ENCODE measurements at regions not wholly inside any gene's neighbourhood (a gene's known extent, or its start where the extent isn't known, plus 50 kb on each side); places are given as distances from the start of the nearest gene placed in this dataset.

- DNase-seq = no peak
- H3K4me3 ChIP-seq (ENCODE audit: low read length) = no peak overlapping the region
- H3K27me3 ChIP-seq (ENCODE audit: control insufficient read depth, insufficient read depth, low read length) = no peaks in the 10 kb centered on the region
- no peak overlapping the region for H3K27ac ChIP-seq (ENCODE audit: low read length)
- WGBS (ENCODE audit: insufficient coverage, low lambda C conversion rate) = no CpG with 5 or more reads among the region's 3 CpGs
- H3K36me3 ChIP-seq (ENCODE audit: control insufficient read depth, insufficient read depth, low read length) = no peaks in the 10 kb centered on the region
- no peaks in the 10 kb centered on the region for H3K4me1 ChIP-seq (ENCODE audit: control insufficient read depth, insufficient read depth, low read length)
- H3K9me3 ChIP-seq (ENCODE audit: control insufficient read depth, low read depth, low read length) = no peaks in the 10 kb centered on the region
These were observed 480.5 kb upstream of the ARRDC4 start for GRCh38 chr15:97479957-97480356.

- no CpG with 5 or more reads among the region's 3 CpGs for WGBS (ENCODE audit: insufficient coverage, low lambda C conversion rate)
- Histone ChIP-seq H3K36me3 (ENCODE audit: control insufficient read depth, insufficient read depth, low read length) (no peaks in the 10 kb centered on the region), H3K4me1 (ENCODE audit: control insufficient read depth, insufficient read depth, low read length) (no peaks in the 10 kb centered on the region), H3K27ac (ENCODE audit: low read length) (no peak overlapping the region), H3K4me3 (ENCODE audit: low read length) (no peak overlapping the region), H3K27me3 (ENCODE audit: control insufficient read depth, insufficient read depth, low read length) (no peaks in the 10 kb centered on the region), H3K9me3 (ENCODE audit: control insufficient read depth, low read depth, low read length) (no peaks in the 10 kb centered on the region)
- DNase-seq = no peak
These were observed 478.0 kb upstream of the ARRDC4 start for GRCh38 chr15:97482521-97482920.

GRCh38 chr15:97483232-97483631 lies 477.3 kb upstream of the ARRDC4 start:
- H3K36me3 ChIP-seq (ENCODE audit: control insufficient read depth, insufficient read depth, low read length) = no peaks in the 10 kb centered on the region
- no peak overlapping the region for H3K27ac ChIP-seq (ENCODE audit: low read length)
- no peaks in the 10 kb centered on the region for H3K9me3 ChIP-seq (ENCODE audit: control insufficient read depth, low read depth, low read length)
- DNase-seq = no peak
- H3K4me1 ChIP-seq (ENCODE audit: control insufficient read depth, insufficient read depth, low read length) = no peaks in the 10 kb centered on the region
- H3K4me3 ChIP-seq (ENCODE audit: low read length) = no peak overlapping the region
- no peaks in the 10 kb centered on the region for H3K27me3 ChIP-seq (ENCODE audit: control insufficient read depth, insufficient read depth, low read length)
- 98% methylated on average over 15 of the region's 21 CpGs for WGBS (ENCODE audit: insufficient coverage, low lambda C conversion rate)

GRCh38 chr15:97490429-97490828 lies 470.1 kb upstream of the ARRDC4 start:
- peak in 1 of 2 donors; percentile 20 for DNase-seq
- Histone ChIP-seq H3K27ac (ENCODE audit: low read length) (no peak overlapping the region), H3K27me3 (ENCODE audit: control insufficient read depth, insufficient read depth, low read length) (no peaks in the 10 kb centered on the region), H3K4me1 (ENCODE audit: control insufficient read depth, insufficient read depth, low read length) (no peaks in the 10 kb centered on the region), H3K36me3 (ENCODE audit: control insufficient read depth, insufficient read depth, low read length) (no peaks in the 10 kb centered on the region), H3K9me3 (ENCODE audit: control insufficient read depth, low read depth, low read length) (no peaks in the 10 kb centered on the region), H3K4me3 (ENCODE audit: low read length) (no peak overlapping the region)
- no CpG with 5 or more reads among the region's 4 CpGs for WGBS (ENCODE audit: insufficient coverage, low lambda C conversion rate)

- Histone ChIP-seq H3K9me3 (ENCODE audit: control insufficient read depth, low read depth, low read length) (no peaks in the 10 kb centered on the region), H3K36me3 (ENCODE audit: control insufficient read depth, insufficient read depth, low read length) (no peaks in the 10 kb centered on the region), H3K4me1 (ENCODE audit: control insufficient read depth, insufficient read depth, low read length) (no peaks in the 10 kb centered on the region), H3K27me3 (ENCODE audit: control insufficient read depth, insufficient read depth, low read length) (no peaks in the 10 kb centered on the region), H3K27ac (ENCODE audit: low read length) (no peak overlapping the region), H3K4me3 (ENCODE audit: low read length) (no peak overlapping the region)
- DNase-seq = no peak
- no CpG with 5 or more reads among the region's 1 CpG for WGBS (ENCODE audit: insufficient coverage, low lambda C conversion rate)
These were observed 459.2 kb upstream of the ARRDC4 start for GRCh38 chr15:97501291-97501690.

GRCh38 chr15:97502038-97502437 lies 458.5 kb upstream of the ARRDC4 start:
- DNase-seq = no peak
- no peaks in the 10 kb centered on the region for H3K4me1 ChIP-seq (ENCODE audit: control insufficient read depth, insufficient read depth, low read length)
- no peak overlapping the region for H3K4me3 ChIP-seq (ENCODE audit: low read length)
- no peaks in the 10 kb centered on the region for H3K36me3 ChIP-seq (ENCODE audit: control insufficient read depth, insufficient read depth, low read length)
- H3K9me3 ChIP-seq (ENCODE audit: control insufficient read depth, low read depth, low read length) = no peaks in the 10 kb centered on the region
- WGBS (ENCODE audit: insufficient coverage, low lambda C conversion rate) = no CpG with 5 or more reads among the region's 2 CpGs
- no peak overlapping the region for H3K27ac ChIP-seq (ENCODE audit: low read length)
- no peaks in the 10 kb centered on the region for H3K27me3 ChIP-seq (ENCODE audit: control insufficient read depth, insufficient read depth, low read length)

GRCh38 chr15:97504031-97504792 lies 456.3 kb upstream of the ARRDC4 start:
- H3K27ac ChIP-seq (ENCODE audit: low read length) = no peak overlapping the region
- no peaks in the 10 kb centered on the region for H3K4me1 ChIP-seq (ENCODE audit: control insufficient read depth, insufficient read depth, low read length)
- WGBS (ENCODE audit: insufficient coverage, low lambda C conversion rate) = 50% methylated on average over 2 of the region's 6 CpGs
- no peaks in the 10 kb centered on the region for H3K27me3 ChIP-seq (ENCODE audit: control insufficient read depth, insufficient read depth, low read length)
- peak; percentile 11 to 48 for DNase-seq
- H3K4me3 ChIP-seq (ENCODE audit: low read length) = no peak overlapping the region
- H3K36me3 ChIP-seq (ENCODE audit: control insufficient read depth, insufficient read depth, low read length) = no peaks in the 10 kb centered on the region
- no peaks in the 10 kb centered on the region for H3K9me3 ChIP-seq (ENCODE audit: control insufficient read depth, low read depth, low read length)

GRCh38 chr15:97517737-97518136 lies 442.8 kb upstream of the ARRDC4 start:
- Histone ChIP-seq H3K27me3 (ENCODE audit: control insufficient read depth, insufficient read depth, low read length) (no peaks in the 10 kb centered on the region), H3K9me3 (ENCODE audit: control insufficient read depth, low read depth, low read length) (no peaks in the 10 kb centered on the region), H3K4me1 (ENCODE audit: control insufficient read depth, insufficient read depth, low read length) (no peaks in the 10 kb centered on the region), H3K4me3 (ENCODE audit: low read length) (no peak overlapping the region), H3K27ac (ENCODE audit: low read length) (no peak overlapping the region), H3K36me3 (ENCODE audit: control insufficient read depth, insufficient read depth, low read length) (no peaks in the 10 kb centered on the region)
- no CpG with 5 or more reads among the region's 2 CpGs for WGBS (ENCODE audit: insufficient coverage, low lambda C conversion rate)
- DNase-seq = no peak

GRCh38 chr15:97520689-97521088 lies 439.8 kb upstream of the ARRDC4 start:
- H3K4me3 ChIP-seq (ENCODE audit: low read length) = no peak overlapping the region
- H3K4me1 ChIP-seq (ENCODE audit: control insufficient read depth, insufficient read depth, low read length) = no peaks in the 10 kb centered on the region
- no peak overlapping the region for H3K27ac ChIP-seq (ENCODE audit: low read length)
- no peaks in the 10 kb centered on the region for H3K36me3 ChIP-seq (ENCODE audit: control insufficient read depth, insufficient read depth, low read length)
- no peak for DNase-seq
- WGBS (ENCODE audit: insufficient coverage, low lambda C conversion rate) = 81% methylated on average over 3 of the region's 4 CpGs
- H3K27me3 ChIP-seq (ENCODE audit: control insufficient read depth, insufficient read depth, low read length) = no peaks in the 10 kb centered on the region
- H3K9me3 ChIP-seq (ENCODE audit: control insufficient read depth, low read depth, low read length) = no peaks in the 10 kb centered on the region

- no peak overlapping the region for H3K27ac ChIP-seq (ENCODE audit: low read length)
- WGBS (ENCODE audit: insufficient coverage, low lambda C conversion rate) = 33% methylated on average over 5 of the region's 21 CpGs
- H3K36me3 ChIP-seq (ENCODE audit: control insufficient read depth, insufficient read depth, low read length) = no peaks in the 10 kb centered on the region
- H3K4me3 ChIP-seq (ENCODE audit: low read length) = no peak overlapping the region
- DNase-seq = no peak
- no peaks in the 10 kb centered on the region for H3K27me3 ChIP-seq (ENCODE audit: control insufficient read depth, insufficient read depth, low read length)
- H3K9me3 ChIP-seq (ENCODE audit: control insufficient read depth, low read depth, low read length) = no peaks in the 10 kb centered on the region
- no peaks in the 10 kb centered on the region for H3K4me1 ChIP-seq (ENCODE audit: control insufficient read depth, insufficient read depth, low read length)
These were observed 438.9 kb upstream of the ARRDC4 start for GRCh38 chr15:97521381-97522285.

Data from large intestine (tissue), 3 donors.